ENCODE measurements at regions not wholly inside any gene's neighbourhood (a gene's known extent, or its start where the extent isn't known, plus 50 kb on each side); places are given as distances from the start of the nearest gene placed in this dataset.

- DNase-seq, result no peak
These were observed 125.3 kb downstream of the TLE3 start for GRCh38 chr15:69972436-69972835.

- peak in 1 of 2 donors; percentile 3 for DNase-seq
These were observed 124.5 kb downstream of the TLE3 start for GRCh38 chr15:69973102-69973714.

GRCh38 chr15:69973880-69974279 lies 123.8 kb downstream of the TLE3 start:
- no peak for DNase-seq

GRCh38 chr15:69974321-69974720 lies 123.4 kb downstream of the TLE3 start:
- no peak for DNase-seq

- DNase-seq, result peak in 1 of 2 donors; percentile 37
These were observed 121.2 kb downstream of the TLE3 start for GRCh38 chr15:69976366-69976994.

- no peak for DNase-seq
These were observed 119.1 kb downstream of the TLE3 start for GRCh38 chr15:69978603-69979002.

GRCh38 chr15:69979262-69979661 lies 118.5 kb downstream of the TLE3 start:
- DNase-seq, result peak in 1 of 2 donors; percentile 24

GRCh38 chr15:69979783-69980182 lies 117.9 kb downstream of the TLE3 start:
- DNase-seq, result peak in 1 of 2 donors; percentile 73

- no peak for DNase-seq
These were observed 117.2 kb downstream of the TLE3 start for GRCh38 chr15:69980341-69981059.

GRCh38 chr15:69982037-69982436 lies 115.7 kb downstream of the TLE3 start:
- no peak for DNase-seq

- no peak for DNase-seq
These were observed 113.9 kb downstream of the TLE3 start for GRCh38 chr15:69983696-69984265.

GRCh38 chr15:69987492-69988489 lies 109.9 kb downstream of the TLE3 start:
- DNase-seq, result no peak

GRCh38 chr15:69988541-69989225 lies 109.0 kb downstream of the TLE3 start:
- no peak for DNase-seq

- DNase-seq, result no peak
These were observed 106.9 kb downstream of the TLE3 start for GRCh38 chr15:69990566-69991421.

- DNase-seq, result no peak
These were observed 106.2 kb downstream of the TLE3 start for GRCh38 chr15:69991551-69991980.

- DNase-seq, result no peak
These were observed 105.4 kb downstream of the TLE3 start for GRCh38 chr15:69992348-69992747.

GRCh38 chr15:69994429-69995205 lies 103.1 kb downstream of the TLE3 start:
- peak in 1 of 2 donors; percentile 33 for DNase-seq

GRCh38 chr15:69996321-69997160 lies 101.2 kb downstream of the TLE3 start:
- no peak for DNase-seq

- DNase-seq, result no peak
These were observed 100.6 kb downstream of the TLE3 start for GRCh38 chr15:69997161-69997485.

All from CD4-positive, alpha-beta T cell treated with Interleukin-1 beta for 1 hour (primary cell).